UCSD-AML1 (cell line): ENCODE measurements at regions not wholly inside any gene's neighbourhood (a gene's known extent, or its start where the extent isn't known, plus 50 kb on each side); places are given as distances from the start of the nearest gene placed in this dataset.

Experiments used
- DNase-seq: peaks from one replicate; lab custom pipeline; 2025; ENCODE audit not compliant: unreplicated experiment; lab: John Stamatoyannopoulos, UW

DNA sequence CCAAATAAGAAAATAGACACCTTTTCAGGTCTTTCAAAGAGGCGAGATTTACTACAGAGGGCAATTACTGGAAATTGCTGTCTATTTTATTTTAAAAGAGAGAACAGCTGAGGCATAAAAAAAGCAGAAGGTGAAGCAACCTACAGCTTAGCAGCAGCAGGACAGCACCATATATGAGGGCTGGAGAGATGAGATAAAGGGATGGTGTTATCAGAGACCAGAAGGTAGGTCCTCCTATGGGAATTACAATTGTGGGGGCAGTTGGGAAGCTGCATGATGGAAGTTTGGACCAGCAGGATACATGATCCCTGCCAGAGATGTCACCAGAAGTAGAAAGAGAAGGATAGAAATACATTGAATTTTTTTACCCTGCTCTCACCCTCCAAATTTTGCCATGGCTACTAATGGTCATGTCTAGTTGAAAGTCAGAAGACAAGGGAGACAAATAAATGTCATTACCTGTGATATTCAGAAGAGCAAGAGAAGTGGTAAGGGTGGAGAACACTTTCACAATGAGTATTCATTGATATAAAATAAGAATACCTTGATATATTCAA lies 77.2 kb upstream of the CALCR start:
- DNase-seq = no peak

DNA sequence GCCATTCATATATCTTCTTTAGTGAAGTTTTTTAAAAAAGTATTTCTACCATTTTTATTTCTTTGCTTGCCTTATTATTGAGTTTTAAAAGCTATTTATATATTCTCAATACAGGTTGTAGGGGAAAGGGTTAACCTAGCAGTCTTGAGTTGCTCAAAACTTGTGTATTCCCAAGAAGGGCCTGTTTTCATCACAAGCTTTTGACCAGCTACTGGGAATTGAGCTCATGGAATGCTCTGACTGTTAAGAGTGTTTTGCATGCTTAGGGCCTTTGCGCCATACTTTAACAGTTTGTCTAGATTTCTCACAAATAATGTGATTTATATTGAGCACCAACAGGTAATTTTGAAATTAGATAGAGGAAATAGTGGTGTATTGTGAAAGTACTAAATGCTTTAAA lies 72.0 kb upstream of the CALCR start:
- no peak for DNase-seq

DNA sequence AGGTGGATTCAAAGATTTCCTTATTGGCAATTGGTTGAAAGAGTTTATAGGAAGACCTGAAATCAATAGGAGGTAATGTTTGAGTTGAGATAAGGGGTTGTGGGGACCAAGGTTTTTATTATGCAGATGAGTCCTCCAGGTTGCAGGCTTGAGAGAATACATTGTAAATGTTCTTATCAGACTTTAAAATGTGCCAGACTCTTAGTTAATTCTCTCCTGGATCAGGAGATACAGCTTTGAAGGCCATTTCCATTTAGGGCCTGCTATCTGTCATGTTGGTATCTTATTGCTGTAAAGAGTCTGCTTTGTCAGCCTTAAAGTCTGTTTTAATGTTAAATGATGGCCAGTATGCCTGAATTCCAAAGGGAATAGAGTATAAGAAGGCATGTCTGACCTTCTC lies 61.8 kb upstream of the CALCR start:
- DNase-seq = no peak

DNA sequence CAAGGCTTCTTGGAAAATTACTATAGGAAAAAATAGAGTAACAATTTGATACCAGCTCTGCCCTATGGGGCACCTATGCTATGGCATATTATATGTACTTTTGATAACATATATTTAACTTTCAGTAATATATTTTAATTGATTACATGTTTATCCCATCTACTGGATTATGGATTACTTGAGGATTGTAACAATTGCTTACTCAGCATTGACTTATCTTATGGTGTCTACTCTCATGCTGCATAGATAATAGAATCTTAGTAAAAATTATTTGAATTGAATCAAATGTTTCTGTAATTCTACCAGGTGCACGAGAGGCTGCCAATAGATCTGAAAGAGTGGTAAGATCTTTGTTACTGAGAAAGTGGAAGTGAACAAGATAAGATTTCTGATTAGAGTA lies 57.8 kb upstream of the CALCR start:
- no peak for DNase-seq

DNA sequence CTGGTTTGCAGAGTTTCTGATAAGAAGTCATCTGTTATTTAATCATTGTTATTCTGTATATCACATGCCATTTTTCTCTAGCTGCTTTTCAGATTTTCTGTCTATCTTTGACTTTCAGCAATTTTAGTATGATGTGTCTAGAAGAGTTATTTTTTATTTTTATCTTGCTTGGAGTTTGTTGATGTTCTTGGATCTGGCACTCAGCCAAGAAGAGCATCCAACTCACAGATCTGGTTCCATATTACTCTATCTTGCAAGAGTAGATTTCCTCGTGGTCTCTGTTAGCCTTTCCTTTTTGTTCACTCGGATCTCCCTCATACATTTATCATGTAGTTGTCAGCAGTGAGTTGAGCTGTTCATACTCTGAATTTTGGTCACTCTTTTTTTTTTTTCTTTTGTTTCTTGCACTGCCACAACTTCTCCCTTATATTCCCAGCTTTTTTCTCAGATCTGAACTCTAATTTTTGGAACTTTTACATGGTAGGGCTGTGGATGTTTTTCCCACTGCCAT lies 54.8 kb upstream of the CALCR start:
- DNase-seq = no peak

DNA sequence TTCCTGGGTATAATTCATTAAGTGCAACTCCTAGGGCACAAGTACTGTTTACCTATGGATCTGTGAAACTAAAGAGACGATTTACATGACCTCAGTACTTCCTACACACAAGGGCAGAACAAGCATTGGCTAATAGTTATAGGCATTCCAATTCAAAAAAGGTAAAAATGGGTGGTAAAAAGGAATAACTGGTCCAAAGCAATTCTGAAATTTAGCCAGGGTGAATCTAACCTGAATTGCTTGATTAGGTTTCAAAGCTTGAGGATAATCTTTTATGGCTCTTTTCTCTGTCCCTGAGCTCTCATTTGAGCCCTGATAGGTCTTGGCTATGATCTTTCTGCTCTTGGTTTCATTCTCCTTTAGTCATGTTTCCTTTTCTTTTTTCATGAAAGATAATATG lies 52.3 kb upstream of the CALCR start:
- DNase-seq = no peak
